SJCRH30 (cell line): ENCODE measurements at regions not wholly inside any gene's neighbourhood (a gene's known extent, or its start where the extent isn't known, plus 50 kb on each side); places are given as distances from the start of the nearest gene placed in this dataset.
"Not testable (repeated sequence)": the region's sequence is repeated elsewhere in the genome, so short reads cannot be mapped to it uniquely, and the experiment has no call there.

Source experiments
- DNase-seq, 2 experiments: peaks; one replicate each; pipeline ENCODE4 v3.0.0-alpha.2; 2015 to 2020
- H3K27ac ChIP-seq: fragments of 250-450 bp; sonication (Bioruptor Pico); 2 replicates; pipeline ENCODE4 v1.5.1; 2020; ENCODE audit warnings: mild to moderate bottlenecking, moderate library complexity
- H3K27me3 ChIP-seq: fragments of 250-450 bp; sonication (Bioruptor Pico); 2 replicates; pipeline ENCODE4 v1.5.1; 2020; ENCODE audit warnings: mild to moderate bottlenecking, moderate library complexity
- H3K36me3 ChIP-seq: fragments of 250-450 bp; sonication (Bioruptor Pico); 2 replicates; pipeline ENCODE4 v1.5.1; 2020; ENCODE audit warnings: mild to moderate bottlenecking, moderate library complexity
- H3K4me1 ChIP-seq: fragments of 250-450 bp; sonication (Bioruptor Pico); 2 replicates; pipeline ENCODE4 v1.5.1; 2020; ENCODE audit warnings: mild to moderate bottlenecking, moderate library complexity
- H3K4me3 ChIP-seq: fragments of 250-450 bp; sonication (Bioruptor Pico); 2 replicates; pipeline ENCODE4 v1.5.1; 2020; ENCODE audit warnings: mild to moderate bottlenecking, moderate library complexity
- H3K9me3 ChIP-seq: fragments of 250-450 bp; sonication (Bioruptor Pico); replicated peaks from 2 replicates; pipeline ENCODE4 v1.5.1; 2020; ENCODE audit warnings: mild to moderate bottlenecking, moderate library complexity

GRCh38 chr5:41995193-41995592 lies 70.1 kb downstream of the FBXO4 start:
- H3K9me3 ChIP-seq, result peaks cover 5% of the 10 kb centered on the region; the same call in 1 of the 2 replicates
- DNase-seq, result no peak
- no peak overlapping the region for H3K4me3 ChIP-seq
- H3K27ac ChIP-seq, result no peak overlapping the region
- no peaks in the 10 kb centered on the region for H3K4me1 ChIP-seq
- H3K27me3 ChIP-seq, result peaks cover 4% of the 10 kb centered on the region; the same call in 1 of the 2 replicates
- H3K36me3 ChIP-seq, result no peaks in the 10 kb centered on the region

- peaks cover 5% of the 10 kb centered on the region; the same call in 1 of the 2 replicates for H3K9me3 ChIP-seq
- no peak overlapping the region for H3K27ac ChIP-seq
- H3K27me3 ChIP-seq, result no peaks in the 10 kb centered on the region
- no peak for DNase-seq
- H3K4me1 ChIP-seq, result no peaks in the 10 kb centered on the region
- no peak overlapping the region for H3K4me3 ChIP-seq
- no peaks in the 10 kb centered on the region for H3K36me3 ChIP-seq
These were observed 76.6 kb downstream of the FBXO4 start for GRCh38 chr5:42001673-42002072.

DNA sequence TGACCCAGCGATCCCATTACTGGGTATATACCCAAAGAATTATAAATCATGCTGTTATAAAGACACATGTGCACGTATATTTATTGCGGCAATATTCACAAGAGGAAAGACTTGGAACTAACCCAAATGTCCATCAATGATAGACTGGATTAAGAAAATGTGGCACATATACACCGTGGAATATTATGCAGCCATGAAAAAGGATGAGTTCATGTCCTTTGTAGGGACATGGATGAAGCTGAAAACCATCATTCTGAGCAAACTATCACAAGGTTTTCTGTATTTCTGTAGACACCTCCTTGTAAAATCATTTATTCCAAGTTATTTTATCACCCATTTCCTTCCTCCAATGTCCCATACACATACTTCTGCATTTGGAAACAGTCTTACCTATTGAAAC lies 78.8 kb downstream of the FBXO4 start:
- not testable (repeated sequence) for H3K4me1 ChIP-seq, H3K27ac ChIP-seq, H3K9me3 ChIP-seq, H3K36me3 ChIP-seq, H3K27me3 ChIP-seq, H3K4me3 ChIP-seq, DNase-seq

DNA sequence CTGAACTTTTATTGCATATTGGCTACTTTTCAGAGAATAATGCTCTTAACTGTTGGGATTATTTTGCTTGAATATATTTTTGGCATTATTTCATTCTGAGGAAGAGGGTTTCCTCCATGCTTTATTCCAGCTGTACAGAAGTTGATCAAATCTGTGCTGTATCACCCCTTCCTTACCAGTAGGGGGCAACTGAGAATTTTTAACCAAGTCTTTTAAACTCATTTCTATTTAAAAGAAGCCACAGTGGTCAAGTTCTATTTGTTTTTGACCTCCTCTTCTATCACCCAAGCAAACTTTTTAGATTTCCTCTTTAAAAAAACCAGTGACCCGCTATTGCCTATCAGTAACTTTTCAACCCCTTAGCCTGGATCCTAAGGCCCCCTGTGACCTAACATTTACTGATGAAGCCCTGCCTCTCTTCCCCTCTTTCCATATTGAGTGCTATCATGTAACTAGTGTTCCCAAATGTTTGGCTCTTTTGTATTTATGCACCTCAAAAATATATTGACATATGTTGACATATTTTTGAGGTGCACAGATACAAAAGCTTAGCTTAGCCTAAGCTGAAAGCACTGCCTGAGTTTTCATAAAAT lies 80.6 kb downstream of the FBXO4 start:
- Histone ChIP-seq H3K4me1 (no peaks in the 10 kb centered on the region), H3K27ac (no peak overlapping the region), H3K36me3 (no peaks in the 10 kb centered on the region), H3K27me3 (no peaks in the 10 kb centered on the region), H3K9me3 (no peaks in the 10 kb centered on the region), H3K4me3 (no peak overlapping the region)
- peak in 1 of 2 experiments; percentile 50 for DNase-seq

- peaks cover 11% of the 10 kb centered on the region; the same call in 1 of the 2 replicates for H3K4me1 ChIP-seq
- 0 out of 2 replicates have a peak, but pooled peaks cover 3% of the 10 kb centered on the region for H3K9me3 ChIP-seq
- no peaks in the 10 kb centered on the region for H3K27me3 ChIP-seq
- H3K36me3 ChIP-seq, result no peaks in the 10 kb centered on the region
- DNase-seq, result no peak
- no peak overlapping the region for H3K4me3 ChIP-seq
- H3K27ac ChIP-seq, result no peak overlapping the region
These were observed 88.5 kb downstream of the FBXO4 start for GRCh38 chr5:42013561-42013960.

- no peak overlapping the region for H3K27ac ChIP-seq
- DNase-seq, result no peak
- H3K4me1 ChIP-seq, result peaks cover 17% of the 10 kb centered on the region
These were observed 90.2 kb downstream of the FBXO4 start for GRCh38 chr5:42015254-42015653.

GRCh38 chr5:42015681-42016080 lies 90.6 kb downstream of the FBXO4 start:
- Histone ChIP-seq H3K27ac (no peak overlapping the region), H3K27me3 (no peaks in the 10 kb centered on the region), H3K4me1 (peaks cover 21% of the 10 kb centered on the region), H3K36me3 (no peaks in the 10 kb centered on the region), H3K4me3 (no peak overlapping the region), H3K9me3 (0 out of 2 replicates have a peak, but pooled peaks cover 3% of the 10 kb centered on the region)
- DNase-seq, result no peak

More at GRCh38 chr5:42015254-42015653, 90.2 kb downstream of the FBXO4 start:
- 0 out of 2 replicates have a peak, but pooled peaks cover 3% of the 10 kb centered on the region for H3K9me3 ChIP-seq
- no peaks in the 10 kb centered on the region for H3K27me3 ChIP-seq
- no peak overlapping the region for H3K4me3 ChIP-seq
- H3K36me3 ChIP-seq, result no peaks in the 10 kb centered on the region

- peaks cover 30% of the 10 kb centered on the region for H3K4me1 ChIP-seq
- H3K4me3 ChIP-seq, result peak overlapping the region; percentile 27
- no peaks in the 10 kb centered on the region for H3K9me3 ChIP-seq
- peak overlapping the region; percentile 86 for H3K27ac ChIP-seq
- no peaks in the 10 kb centered on the region for H3K36me3 ChIP-seq
- peak; percentile 27 to 79 for DNase-seq
- H3K27me3 ChIP-seq, result no peaks in the 10 kb centered on the region
These were observed 95.9 kb downstream of the FBXO4 start for GRCh38 chr5:42020788-42021530.

GRCh38 chr5:42021923-42022322 lies 96.8 kb downstream of the FBXO4 start:
- Histone ChIP-seq H3K9me3 (no peaks in the 10 kb centered on the region), H3K4me3 (peak overlapping the region; percentile 27), H3K27ac (peak overlapping the region; percentile 86), H3K36me3 (no peaks in the 10 kb centered on the region), H3K27me3 (no peaks in the 10 kb centered on the region), H3K4me1 (peaks cover 28% of the 10 kb centered on the region)
- DNase-seq, result peak; percentile 39 to 69

DNA sequence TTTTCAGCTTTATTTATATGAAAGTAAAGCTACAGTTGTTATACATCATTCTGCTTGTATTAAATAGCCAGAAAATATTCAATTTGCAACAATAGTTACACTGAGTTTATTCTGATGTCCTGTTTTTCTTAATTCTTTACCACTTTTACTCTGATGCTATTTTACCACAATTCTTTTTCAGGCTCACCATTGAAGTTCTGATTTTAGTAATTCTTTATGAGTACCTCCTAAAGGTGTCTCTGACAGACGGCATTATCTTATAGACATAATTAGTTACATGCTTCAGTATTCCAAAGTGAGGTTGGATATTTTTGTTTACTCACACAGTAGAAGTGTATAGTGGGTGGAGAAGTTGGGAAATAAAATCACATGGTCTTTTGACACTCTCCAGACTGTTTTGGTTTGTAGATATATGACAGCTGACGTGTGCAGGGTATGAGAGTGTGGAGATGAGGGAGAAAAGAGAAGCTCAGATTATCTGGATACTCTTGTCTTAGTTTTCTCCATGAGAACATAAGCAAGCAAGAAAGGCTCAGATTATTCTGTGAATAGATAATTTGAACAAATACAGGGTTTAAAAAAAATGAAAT lies 97.4 kb downstream of the FBXO4 start:
- peak in 1 of 2 experiments; percentile 15 for DNase-seq
- no peaks in the 10 kb centered on the region for H3K27me3 ChIP-seq
- no peaks in the 10 kb centered on the region for H3K9me3 ChIP-seq
- peaks cover 28% of the 10 kb centered on the region for H3K4me1 ChIP-seq
- H3K36me3 ChIP-seq, result no peaks in the 10 kb centered on the region
- no peak overlapping the region for H3K4me3 ChIP-seq
- H3K27ac ChIP-seq, result peak overlapping the region; percentile 86

DNA sequence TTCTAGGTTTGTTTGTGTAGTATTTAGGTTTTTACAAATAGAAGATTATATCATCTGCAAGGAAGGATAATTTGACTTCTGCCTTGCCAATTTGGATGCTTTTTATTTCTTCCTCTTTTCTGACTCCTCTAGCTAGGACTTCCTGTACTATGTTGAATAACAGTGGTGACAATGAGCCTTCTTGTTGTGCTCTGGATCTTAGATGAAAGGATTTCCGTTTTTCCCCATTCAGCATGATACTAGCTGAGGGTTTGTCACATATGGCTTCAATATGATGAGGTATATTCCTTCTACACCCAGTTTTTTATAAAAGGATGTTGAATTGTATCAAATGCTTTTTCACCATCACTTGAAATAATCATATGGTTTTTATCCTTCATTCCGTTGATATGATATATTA lies 101.4 kb downstream of the FBXO4 start:
- no peak for DNase-seq
- Histone ChIP-seq H3K36me3 (no peaks in the 10 kb centered on the region), H3K27ac (no peak overlapping the region)

DNA sequence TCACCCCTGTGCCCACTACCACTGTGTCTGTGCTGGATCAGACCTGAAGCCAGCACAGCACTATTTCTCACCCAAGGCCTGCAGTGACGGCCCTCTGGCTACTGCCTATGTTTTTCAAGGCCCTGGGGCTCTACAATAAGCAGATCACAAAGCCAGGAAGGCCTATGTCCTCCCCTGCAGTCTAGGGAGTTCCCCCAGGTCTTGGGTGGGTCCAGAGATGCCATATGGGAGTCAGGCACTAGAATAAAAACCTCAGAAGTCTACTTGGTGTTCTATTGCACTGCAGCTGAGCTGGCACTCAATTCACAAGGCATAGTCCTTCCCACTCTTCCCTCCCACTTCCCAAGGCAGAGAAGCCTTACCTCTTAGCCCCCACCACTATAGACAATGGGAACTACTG lies 107.1 kb downstream of the FBXO4 start:
- Histone ChIP-seq H3K27me3 (no peaks in the 10 kb centered on the region; the same call in 1 of the 2 replicates), H3K36me3 (no peaks in the 10 kb centered on the region), H3K27ac (no peak overlapping the region), H3K4me1 (no peaks in the 10 kb centered on the region), H3K9me3 (no peaks in the 10 kb centered on the region), H3K4me3 (no peak overlapping the region)
- DNase-seq, result no peak

More for the DNA sequence above, 101.4 kb downstream of the FBXO4 start:
- Histone ChIP-seq H3K4me3 (no peak overlapping the region), H3K9me3 (no peaks in the 10 kb centered on the region), H3K27me3 (no peaks in the 10 kb centered on the region), H3K4me1 (peaks cover 14% of the 10 kb centered on the region)

GRCh38 chr5:42035526-42035925 lies 110.4 kb downstream of the FBXO4 start:
- H3K27ac ChIP-seq, result no peak overlapping the region

DNA sequence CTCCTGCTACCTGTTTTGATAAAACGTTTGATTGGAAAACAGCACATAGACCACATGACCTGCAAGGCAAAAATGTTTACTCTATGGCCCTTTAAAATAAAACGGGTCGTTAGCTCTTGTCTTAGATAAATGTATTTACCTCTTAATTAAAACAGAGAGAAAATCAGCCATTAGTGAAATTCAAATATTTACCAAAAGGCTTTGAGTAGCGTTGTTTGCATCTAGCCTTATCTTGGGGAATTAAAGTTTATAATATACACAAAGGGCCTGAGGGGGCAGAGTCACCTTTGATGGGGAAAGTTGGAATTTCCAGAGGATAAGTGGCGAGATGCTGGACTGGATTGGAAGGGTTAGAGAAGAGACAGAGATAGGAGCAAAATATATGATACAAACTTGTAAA lies 111.3 kb downstream of the FBXO4 start:
- Histone ChIP-seq H3K4me3 (no peak overlapping the region), H3K27ac (no peak overlapping the region), H3K36me3 (no peaks in the 10 kb centered on the region), H3K4me1 (no peaks in the 10 kb centered on the region), H3K9me3 (no peaks in the 10 kb centered on the region), H3K27me3 (no peaks in the 10 kb centered on the region; the same call in 1 of the 2 replicates)
- DNase-seq, result no peak

More at GRCh38 chr5:42035526-42035925, 110.4 kb downstream of the FBXO4 start:
- H3K4me1 ChIP-seq, result no peaks in the 10 kb centered on the region
- no peaks in the 10 kb centered on the region for H3K36me3 ChIP-seq
- H3K4me3 ChIP-seq, result no peak overlapping the region
- H3K9me3 ChIP-seq, result no peaks in the 10 kb centered on the region
- no peak for DNase-seq
- no peaks in the 10 kb centered on the region; the same call in 1 of the 2 replicates for H3K27me3 ChIP-seq

- DNase-seq, result no peak
- Histone ChIP-seq H3K9me3 (no peaks in the 10 kb centered on the region), H3K27me3 (no peaks in the 10 kb centered on the region; the same call in 1 of the 2 replicates), H3K36me3 (no peaks in the 10 kb centered on the region), H3K27ac (no peak overlapping the region), H3K4me3 (no peak overlapping the region), H3K4me1 (no peaks in the 10 kb centered on the region)
These were observed 112.4 kb downstream of the FBXO4 start for GRCh38 chr5:42037379-42037932.
